DOHH2 (cell line): ENCODE measurements at regions not wholly inside any gene's neighbourhood (a gene's known extent, or its start where the extent isn't known, plus 50 kb on each side); places are given as distances from the start of the nearest gene placed in this dataset.

Experiments used
- H3F3A ChIP-seq: fragments of 200-600 bp; sonication (generic), shearing (Covaris generic); 2 replicates; pipeline ENCODE4 v1.6.0; 2016; ENCODE audit warnings: antibody characterized with exemption, mild to moderate bottlenecking; ENCODE audit not compliant: control insufficient read depth, insufficient read depth
- H3K27ac ChIP-seq: fragments of 200-600 bp; sonication (generic); 2 replicates; pipeline ENCODE4 v1.5.1; 2014; ENCODE audit warnings: low read depth, mild to moderate bottlenecking, low read length, moderate library complexity
- H3K27me3 ChIP-seq: fragments of 200-600 bp; sonication (generic); 2 replicates; pipeline ENCODE4 v1.6.1; 2014; ENCODE audit warnings: mild to moderate bottlenecking, low read length, mixed read lengths; ENCODE audit not compliant: control insufficient read depth
- H3K36me3 ChIP-seq: fragments of 200-600 bp; sonication (generic); 2 replicates; pipeline ENCODE4 v1.6.1; 2014; ENCODE audit warnings: mild to moderate bottlenecking, low read length, moderate library complexity, mixed read lengths; ENCODE audit not compliant: control insufficient read depth
- H3K4me1 ChIP-seq: fragments of 200-600 bp; sonication (generic); 2 replicates; pipeline ENCODE4 v1.6.1; 2014; ENCODE audit warnings: mild to moderate bottlenecking, low read length, mixed read lengths; ENCODE audit not compliant: control insufficient read depth
- H3K4me2 ChIP-seq: fragments of 200-600 bp; sonication (generic); 2 replicates; pipeline ENCODE4 v1.6.0; 2014; ENCODE audit warnings: mild to moderate bottlenecking, low read length, moderate library complexity
- H3K4me3 ChIP-seq: fragments of 200-600 bp; sonication (generic); 2 replicates; pipeline ENCODE4 v1.5.1; 2014; ENCODE audit warnings: mild to moderate bottlenecking, low read length, mixed read lengths
- H3K79me2 ChIP-seq: fragments of 200-600 bp; sonication (generic); 2 replicates; pipeline ENCODE4 v1.6.1; 2014; ENCODE audit warnings: mild to moderate bottlenecking, low read length, mixed read lengths; ENCODE audit not compliant: control insufficient read depth
- H3K9me2 ChIP-seq: fragments of 200-600 bp; sonication (generic); replicated peaks from 2 replicates; pipeline ENCODE4 v1.6.1; 2014; ENCODE audit warnings: mild to moderate bottlenecking, low read length, mixed read lengths; ENCODE audit not compliant: control insufficient read depth
- H3K9me3 ChIP-seq: fragments of 200-600 bp; sonication (generic); 2 replicates; pipeline ENCODE4 v1.6.1; 2014; ENCODE audit warnings: antibody characterized with exemption, low read length, mixed read lengths; ENCODE audit not compliant: control insufficient read depth, insufficient read depth
- H4K20me1 ChIP-seq: fragments of 200-600 bp; sonication (generic); 2 replicates; pipeline ENCODE4 v1.6.0; 2014; ENCODE audit warnings: low read depth, mild to moderate bottlenecking, antibody characterized with exemption, low read length, moderate library complexity; ENCODE audit not compliant: control insufficient read depth, insufficient read depth
- CTCF ChIP-seq: fragments of 200-600 bp; sonication (generic); IDR thresholded peaks from one replicate; pipeline ENCODE4 v1.5.1; 2014; ENCODE audit warnings: antibody characterized with exemption, mild to moderate bottlenecking, low read depth, low read length; ENCODE audit not compliant: poor library complexity, severe bottlenecking
- EZH2phosphoT487 ChIP-seq: fragments of 200-600 bp; sonication (generic); IDR thresholded peaks from 2 replicates; pipeline ENCODE4 v1.6.1; 2017; ENCODE audit warnings: borderline replicate concordance, mild to moderate bottlenecking, antibody characterized with exemption, low read length, moderate library complexity, mixed read lengths

DNA sequence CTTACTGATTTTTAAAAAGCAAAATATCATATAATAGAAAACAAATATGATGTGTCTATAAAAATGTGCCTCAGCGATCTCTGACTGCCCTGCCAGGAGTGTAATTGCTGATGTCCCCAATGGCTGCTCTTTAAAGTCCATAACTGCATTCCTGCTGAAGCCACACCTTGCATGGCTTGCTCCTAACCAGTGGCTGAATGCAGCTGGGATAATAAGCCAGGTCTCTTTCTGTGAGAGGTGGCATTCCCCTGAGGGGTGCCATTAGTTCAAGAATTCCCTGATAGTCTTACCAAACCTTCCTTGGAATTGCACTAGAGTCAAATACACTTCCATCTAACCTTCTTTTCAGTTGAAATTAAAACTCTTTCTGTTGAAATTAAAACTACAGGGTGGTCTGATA is 125.8 kb upstream of the ZNF804A start:
- H3K27me3 ChIP-seq: no peaks in the 10 kb centered on the region
- H3K4me2 ChIP-seq: no peak overlapping the region
- H3K27ac ChIP-seq: no peak overlapping the region
- H3K9me3 ChIP-seq: no peaks in the 10 kb centered on the region
- no peaks in the 10 kb centered on the region for H4K20me1 ChIP-seq
- no peaks in the 10 kb centered on the region for H3K36me3 ChIP-seq
- no peaks in the 10 kb centered on the region for H3K4me1 ChIP-seq
- H3F3A ChIP-seq: no peaks in the 10 kb centered on the region
- H3K9me2 ChIP-seq: no peaks in the 10 kb centered on the region
- no peaks in the 10 kb centered on the region for H3K79me2 ChIP-seq
- no peak for TF ChIP-seq EZH2phosphoT487
- no peak for TF ChIP-seq CTCF
- no peak overlapping the region for H3K4me3 ChIP-seq

- H3K4me2 ChIP-seq: no peak overlapping the region
- TF ChIP-seq CTCF (no peak), EZH2phosphoT487 (no peak)
- no peaks in the 10 kb centered on the region for H4K20me1 ChIP-seq
- H3K27me3 ChIP-seq: no peaks in the 10 kb centered on the region
- no peaks in the 10 kb centered on the region for H3K36me3 ChIP-seq
- H3K9me2 ChIP-seq: no peaks in the 10 kb centered on the region
- H3F3A ChIP-seq: no peaks in the 10 kb centered on the region
- no peak overlapping the region for H3K4me3 ChIP-seq
- no peaks in the 10 kb centered on the region for H3K4me1 ChIP-seq
- no peak overlapping the region for H3K27ac ChIP-seq
- peaks cover 2% of the 10 kb centered on the region; the same call in 1 of the 2 replicates for H3K9me3 ChIP-seq
- H3K79me2 ChIP-seq: no peaks in the 10 kb centered on the region
Measured at GRCh38 chr2:184481865-184482264, 116.5 kb upstream of the ZNF804A start.

DNA sequence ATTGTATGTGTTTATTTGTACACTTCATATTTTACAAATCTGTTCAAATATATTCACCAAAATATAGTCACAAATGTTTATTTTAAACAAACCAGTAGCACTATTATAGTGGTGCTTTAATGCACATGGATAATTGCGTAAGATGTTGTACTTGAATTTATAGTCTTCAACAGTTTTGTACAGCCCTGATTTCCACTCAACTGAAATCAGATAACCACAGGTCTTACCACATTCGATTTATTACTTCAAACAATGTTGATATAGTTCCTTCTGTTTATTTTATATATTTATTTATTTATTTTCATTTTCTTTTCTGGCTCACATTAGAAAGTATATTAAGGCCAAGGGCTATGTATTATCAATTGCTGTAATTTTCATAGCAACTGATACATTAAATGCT is 99.4 kb upstream of the ZNF804A start:
- TF ChIP-seq EZH2phosphoT487: no peak
- TF ChIP-seq CTCF: no peak
- Histone ChIP-seq H3K36me3 (no peaks in the 10 kb centered on the region), H3K27ac (no peak overlapping the region)

DNA sequence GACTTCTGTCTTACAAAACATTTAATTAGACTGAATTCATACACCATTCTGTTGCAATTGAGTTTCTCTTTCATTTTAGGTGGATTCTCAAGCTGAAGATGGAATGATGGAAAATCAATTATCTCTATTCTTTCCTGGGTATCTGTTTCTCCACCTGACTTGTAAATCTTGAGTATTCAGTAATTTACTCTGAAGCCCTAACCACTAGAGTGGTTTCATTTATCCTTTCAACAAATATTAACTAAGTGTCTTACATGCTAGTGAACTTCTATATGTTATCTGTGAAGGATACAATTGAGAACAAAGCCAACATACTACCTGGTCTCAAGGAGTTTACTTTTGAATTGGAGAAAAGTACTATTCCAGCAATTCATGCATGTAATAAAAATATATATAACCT is 94.1 kb upstream of the ZNF804A start:
- no peak overlapping the region for H3K4me2 ChIP-seq
- TF ChIP-seq EZH2phosphoT487 (no peak), CTCF (no peak)

More for the DNA sequence above, 99.4 kb upstream of the ZNF804A start:
- Histone ChIP-seq H3K27me3 (no peaks in the 10 kb centered on the region), H3K4me2 (no peak overlapping the region), H3K4me1 (no peaks in the 10 kb centered on the region), H3K9me3 (no peaks in the 10 kb centered on the region), H3K4me3 (no peak overlapping the region), H4K20me1 (no peaks in the 10 kb centered on the region), H3K79me2 (no peaks in the 10 kb centered on the region), H3F3A (no peaks in the 10 kb centered on the region; the same call in 1 of the 2 replicates), H3K9me2 (no peaks in the 10 kb centered on the region)

More for the DNA sequence above, 94.1 kb upstream of the ZNF804A start:
- Histone ChIP-seq H3K4me1 (no peaks in the 10 kb centered on the region), H3K79me2 (no peaks in the 10 kb centered on the region), H3F3A (no peaks in the 10 kb centered on the region; the same call in 1 of the 2 replicates), H3K27ac (no peak overlapping the region), H3K36me3 (no peaks in the 10 kb centered on the region), H4K20me1 (no peaks in the 10 kb centered on the region), H3K9me3 (no peaks in the 10 kb centered on the region), H3K27me3 (no peaks in the 10 kb centered on the region), H3K9me2 (no peaks in the 10 kb centered on the region), H3K4me3 (no peak overlapping the region)
